Ectodermal cell (in vitro differentiated cells): ENCODE measurements at regions not wholly inside any gene's neighbourhood (a gene's known extent, or its start where the extent isn't known, plus 50 kb on each side); places are given as distances from the start of the nearest gene placed in this dataset.
"Not testable (repeated sequence)": the region's sequence is repeated elsewhere in the genome, so short reads cannot be mapped to it uniquely, and the experiment has no call there.

Experiments used
- H3K27ac ChIP-seq: 2 replicates; pipeline ENCODE4 v1.7.0; 2013; ENCODE audit warnings: mild to moderate bottlenecking, low read depth, low read length; ENCODE audit not compliant: insufficient read depth, poor library complexity, severe bottlenecking
- H3K27me3 ChIP-seq: 2 replicates; pipeline ENCODE4 v1.7.0; 2013; ENCODE audit warnings: mild to moderate bottlenecking, low read length; ENCODE audit not compliant: insufficient read depth, control insufficient read depth, poor library complexity, severe bottlenecking
- H3K36me3 ChIP-seq: one replicate; pipeline ENCODE4 v1.7.0; 2013; ENCODE audit warnings: low read length; ENCODE audit not compliant: control insufficient read depth, insufficient read depth
- H3K4me1 ChIP-seq: one replicate; pipeline ENCODE4 v1.7.0; 2013; ENCODE audit warnings: low read length; ENCODE audit not compliant: control insufficient read depth, insufficient read depth
- H3K4me3 ChIP-seq: 2 replicates; pipeline ENCODE4 v1.7.0; 2013; ENCODE audit warnings: low read depth, low read length, control low read depth; ENCODE audit not compliant: insufficient read depth
- H3K9me3 ChIP-seq: 2 replicates; pipeline ENCODE4 v1.7.0; 2013; ENCODE audit warnings: mild to moderate bottlenecking, low read length, moderate library complexity; ENCODE audit not compliant: control insufficient read depth
- WGBS, 2 experiments: methylation state at CpG; one replicate each; pipeline ENCODE4 v1.1.7; 2013; ENCODE audit warnings: missing lambda C conversion rate in 2 of 2; 5-methylcytosine and 5-hydroxymethylcytosine counted together

- H3K4me1 ChIP-seq = no peaks in the 10 kb centered on the region
- peaks cover 7% of the 10 kb centered on the region for H3K36me3 ChIP-seq
- H3K27ac ChIP-seq = no peak overlapping the region
These were observed 202.1 kb upstream of the ANXA10 start for GRCh38 chr4:167890226-167890625.

GRCh38 chr4:167893531-167893930 is 198.8 kb upstream of the ANXA10 start:
- WGBS, 2 experiments = 80 to 100% methylated on average over 1 to 2 of the region's 3 CpGs
- H3K36me3 ChIP-seq = no peaks in the 10 kb centered on the region
- H3K27me3 ChIP-seq = no peaks in the 10 kb centered on the region
- H3K27ac ChIP-seq = no peak overlapping the region
- H3K9me3 ChIP-seq = no peaks in the 10 kb centered on the region
- H3K4me1 ChIP-seq = no peaks in the 10 kb centered on the region
- H3K4me3 ChIP-seq = no peak overlapping the region

More at GRCh38 chr4:167890226-167890625, 202.1 kb upstream of the ANXA10 start:
- no peaks in the 10 kb centered on the region for H3K27me3 ChIP-seq
- H3K9me3 ChIP-seq = peaks cover 2% of the 10 kb centered on the region
- no peak overlapping the region for H3K4me3 ChIP-seq

GRCh38 chr4:167896260-167896659 is 196.1 kb upstream of the ANXA10 start:
- 94 to 100% methylated on average over 1 of the region's 3 CpGs for WGBS, 2 experiments
- H3K27me3 ChIP-seq, H3K4me3 ChIP-seq, H3K9me3 ChIP-seq, H3K36me3 ChIP-seq, H3K4me1 ChIP-seq, H3K27ac ChIP-seq: not testable (repeated sequence)

- H3K27ac ChIP-seq = peak overlapping the region; percentile 62
- no peak overlapping the region for H3K4me3 ChIP-seq
- H3K36me3 ChIP-seq = no peaks in the 10 kb centered on the region
- H3K27me3 ChIP-seq = no peaks in the 10 kb centered on the region
- 75 to 80% methylated on average over 5 of the region's 5 CpGs for WGBS, 2 experiments
- H3K9me3 ChIP-seq = no peaks in the 10 kb centered on the region
- H3K4me1 ChIP-seq = no peaks in the 10 kb centered on the region
These were observed 195.2 kb upstream of the ANXA10 start for GRCh38 chr4:167897116-167897515.

GRCh38 chr4:167903291-167903721 is 189.0 kb upstream of the ANXA10 start:
- Histone ChIP-seq H3K4me1 (no peaks in the 10 kb centered on the region), H3K27me3 (no peaks in the 10 kb centered on the region), H3K27ac (no peak overlapping the region), H3K9me3 (no peaks in the 10 kb centered on the region), H3K36me3 (no peaks in the 10 kb centered on the region), H3K4me3 (no peak overlapping the region)
- WGBS, 2 experiments = 74 to 78% methylated on average over 1 of the region's 1 CpG

GRCh38 chr4:167906851-167907250 is 185.5 kb upstream of the ANXA10 start:
- Histone ChIP-seq H3K9me3 (no peaks in the 10 kb centered on the region), H3K4me1 (no peaks in the 10 kb centered on the region), H3K36me3 (no peaks in the 10 kb centered on the region), H3K27me3 (no peaks in the 10 kb centered on the region), H3K4me3 (no peak overlapping the region), H3K27ac (no peak overlapping the region)
- 100% methylated on average over 1 of the region's 1 CpG for WGBS, 2 experiments

GRCh38 chr4:167908816-167909215 is 183.5 kb upstream of the ANXA10 start:
- H3K36me3 ChIP-seq = no peaks in the 10 kb centered on the region
- no peak overlapping the region for H3K27ac ChIP-seq
- no peak overlapping the region for H3K4me3 ChIP-seq
- H3K27me3 ChIP-seq = no peaks in the 10 kb centered on the region
- H3K4me1 ChIP-seq = no peaks in the 10 kb centered on the region
- H3K9me3 ChIP-seq = no peaks in the 10 kb centered on the region

GRCh38 chr4:167912535-167912934 is 179.8 kb upstream of the ANXA10 start:
- 93 to 96% methylated on average over 3 of the region's 3 CpGs for WGBS, 2 experiments
- H3K27me3 ChIP-seq, H3K4me1 ChIP-seq, H3K4me3 ChIP-seq, H3K36me3 ChIP-seq, H3K27ac ChIP-seq, H3K9me3 ChIP-seq: not testable (repeated sequence)

- H3K4me1 ChIP-seq = no peaks in the 10 kb centered on the region
- no peaks in the 10 kb centered on the region for H3K36me3 ChIP-seq
- H3K4me3 ChIP-seq = no peak overlapping the region
- peaks cover 3% of the 10 kb centered on the region for H3K9me3 ChIP-seq
- 92 to 95% methylated on average over 1 of the region's 1 CpG for WGBS, 2 experiments
- H3K27ac ChIP-seq = no peak overlapping the region
- no peaks in the 10 kb centered on the region for H3K27me3 ChIP-seq
These were observed 174.3 kb upstream of the ANXA10 start for GRCh38 chr4:167918077-167918476.

GRCh38 chr4:167930166-167930565 is 162.2 kb upstream of the ANXA10 start:
- Histone ChIP-seq H3K4me1 (peaks cover 22% of the 10 kb centered on the region), H3K27me3 (no peaks in the 10 kb centered on the region), H3K27ac (peak overlapping the region; percentile 56)

GRCh38 chr4:167934216-167934615 is 158.1 kb upstream of the ANXA10 start:
- Histone ChIP-seq H3K36me3 (no peaks in the 10 kb centered on the region), H3K27ac (no peak overlapping the region), H3K4me3 (no peak overlapping the region), H3K9me3 (no peaks in the 10 kb centered on the region), H3K27me3 (no peaks in the 10 kb centered on the region), H3K4me1 (peaks cover 15% of the 10 kb centered on the region)
- 88% methylated on average over 4 of the region's 4 CpGs for WGBS, 2 experiments

More at GRCh38 chr4:167930166-167930565, 162.2 kb upstream of the ANXA10 start:
- Histone ChIP-seq H3K9me3 (no peaks in the 10 kb centered on the region), H3K36me3 (no peaks in the 10 kb centered on the region), H3K4me3 (no peak overlapping the region)
- 27 to 39% methylated on average over 1 of the region's 1 CpG for WGBS, 2 experiments
